Transverse colon (tissue), 4 donors: ENCODE measurements at regions not wholly inside any gene's neighbourhood (a gene's known extent, or its start where the extent isn't known, plus 50 kb on each side); places are given as distances from the start of the nearest gene placed in this dataset.
"Not testable (repeated sequence)": the region's sequence is repeated elsewhere in the genome, so short reads cannot be mapped to it uniquely, and the experiment has no call there.

ENCODE experiments used
- DNase-seq: peaks from one replicate; pipeline ENCODE4 v3.0.0-alpha.2; 2019
- H3K27ac ChIP-seq, 4 donors: fragments of 200-600 bp; sonication (generic); 2 replicates each; pipeline ENCODE4 v1.5.1; 2016 to 2018; ENCODE audit warnings: inconsistent platforms in 4 of 4
- H3K27me3 ChIP-seq: fragments of 200-600 bp; sonication (generic); 2 replicates; pipeline ENCODE4 v1.5.1; 2017; ENCODE audit warnings: inconsistent platforms
- H3K36me3 ChIP-seq, 4 donors: fragments of 200-600 bp; sonication (generic); 2 replicates each; pipeline ENCODE4 v1.5.1; 2017 to 2019; ENCODE audit warnings: inconsistent platforms in 4 of 4
- H3K4me1 ChIP-seq, 4 donors: fragments of 200-600 bp; sonication (generic); 2 replicates each; pipeline ENCODE4 v1.5.1; 2017 to 2020; ENCODE audit warnings: inconsistent platforms in 4 of 4
- H3K4me3 ChIP-seq, 4 donors: fragments of 200-600 bp; sonication (generic); 1 replicate in 1 of 4; 2 replicates in 3 of 4; pipeline versions ENCODE4 v1.5.1 to v1.6.1; 2017 to 2019; ENCODE audit warnings: inconsistent platforms in 4 of 4
- H3K9me3 ChIP-seq, 2 donors: fragments of 200-600 bp; sonication (generic); 2 replicates each; pipeline ENCODE4 v1.5.1; 2017 to 2019; ENCODE audit warnings: inconsistent platforms in 2 of 2
- EP300 ChIP-seq: sonication (generic); formaldehyde crosslinking; IDR thresholded peaks from one replicate; pipeline ENCODE4 v1.6.1; 2017; ENCODE audit warnings: antibody characterized with exemption, low read depth
- POLR2A ChIP-seq: fragments of 450-650 bp; IDR thresholded peaks from one replicate; pipeline ENCODE4 v1.6.1; 2016; ENCODE audit warnings: antibody characterized with exemption, mild to moderate bottlenecking, moderate library complexity
- POLR2AphosphoS5 ChIP-seq, 3 donors: sonication (generic); formaldehyde crosslinking; IDR thresholded peaks; one replicate each; pipeline ENCODE4 v1.6.1; 2016; ENCODE audit warnings: antibody characterized with exemption in 3 of 3
- WGBS, 2 donors: methylation state at CpG; one replicate each; pipeline ENCODE4 v1.1.5; 2018; ENCODE audit warnings: low coverage in 1 of 2; 5-methylcytosine and 5-hydroxymethylcytosine counted together
- in situ Hi-C, 4 donors: fragments of 200-750 bp; cut with MboI; loops; one replicate each; pipeline versions ENCODE4 v1.15.0 to v1.15.1; 2017; ENCODE audit warnings: low sequenced_read_pairs in 3 of 4, low pct_ligation_motif_present in 1 of 4, low pct_unique_long_range_greater_than_20kb in 1 of 4
- intact Hi-C: fragments of 100-400 bp; cut with DNase I; formaldehyde crosslinking; loops from one replicate; pipeline ENCODE4 v1.15.1; 2023; ENCODE audit warnings: low total_unique reads
- TF ChIP-seq, protein P1 (sequence below), 5 experiments: fragments of 200-600 bp in 3 of 5; fragments of 450-650 bp in 2 of 5; sonication (generic) in 3 of 5; IDR thresholded peaks; 1 replicate in 2 of 5; 2 replicates in 3 of 5; pipeline ENCODE4 v1.5.1; 2016 to 2017; ENCODE audit warnings: antibody characterized with exemption in 5 of 5, inconsistent platforms in 3 of 5, mild to moderate bottlenecking in 2 of 5, moderate library complexity in 1 of 5

DNA sequence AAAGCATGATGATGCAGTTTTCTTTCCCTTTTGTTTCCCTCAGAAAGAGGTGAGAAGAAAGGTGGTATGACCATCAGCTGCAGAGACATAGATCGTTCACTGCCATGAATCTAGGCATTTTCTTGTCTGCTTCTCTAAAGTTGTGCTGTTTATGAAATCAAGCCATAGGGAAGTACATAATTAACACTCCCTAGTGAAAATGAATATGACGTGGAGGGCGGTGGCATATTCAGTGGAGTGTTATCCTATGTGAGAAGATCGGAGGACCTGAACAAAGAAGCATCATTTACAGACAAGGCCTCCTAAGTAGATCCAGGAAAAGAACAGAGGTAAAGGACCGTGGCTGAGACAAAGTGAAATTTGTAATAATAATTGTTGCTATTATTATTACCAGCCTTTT is 509.0 kb upstream of the SLC39A10 start:
- no peak for TF ChIP-seq POLR2AphosphoS5 (IDR thresholded peaks at IDR 0.05)
- TF ChIP-seq EP300: no peak
- TF ChIP-seq, protein P1, sequence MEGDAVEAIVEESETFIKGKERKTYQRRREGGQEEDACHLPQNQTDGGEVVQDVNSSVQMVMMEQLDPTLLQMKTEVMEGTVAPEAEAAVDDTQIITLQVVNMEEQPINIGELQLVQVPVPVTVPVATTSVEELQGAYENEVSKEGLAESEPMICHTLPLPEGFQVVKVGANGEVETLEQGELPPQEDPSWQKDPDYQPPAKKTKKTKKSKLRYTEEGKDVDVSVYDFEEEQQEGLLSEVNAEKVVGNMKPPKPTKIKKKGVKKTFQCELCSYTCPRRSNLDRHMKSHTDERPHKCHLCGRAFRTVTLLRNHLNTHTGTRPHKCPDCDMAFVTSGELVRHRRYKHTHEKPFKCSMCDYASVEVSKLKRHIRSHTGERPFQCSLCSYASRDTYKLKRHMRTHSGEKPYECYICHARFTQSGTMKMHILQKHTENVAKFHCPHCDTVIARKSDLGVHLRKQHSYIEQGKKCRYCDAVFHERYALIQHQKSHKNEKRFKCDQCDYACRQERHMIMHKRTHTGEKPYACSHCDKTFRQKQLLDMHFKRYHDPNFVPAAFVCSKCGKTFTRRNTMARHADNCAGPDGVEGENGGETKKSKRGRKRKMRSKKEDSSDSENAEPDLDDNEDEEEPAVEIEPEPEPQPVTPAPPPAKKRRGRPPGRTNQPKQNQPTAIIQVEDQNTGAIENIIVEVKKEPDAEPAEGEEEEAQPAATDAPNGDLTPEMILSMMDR (IDR thresholded peaks at IDR 0.05): no peak
- intact Hi-C loops: no loop called here
- no peaks in the 10 kb centered on the region for H3K36me3 ChIP-seq
- in situ Hi-C loops: no loop called here
- WGBS, 2 donors: 83 to 86% methylated on average over 5 of the region's 5 CpGs
- no peaks in the 10 kb centered on the region for H3K27me3 ChIP-seq
- H3K27ac ChIP-seq: no peak overlapping the region
- no peak for DNase-seq
- H3K9me3 ChIP-seq: no peaks in the 10 kb centered on the region
- H3K4me1 ChIP-seq: no peaks in the 10 kb centered on the region
- no peak overlapping the region for H3K4me3 ChIP-seq

DNA sequence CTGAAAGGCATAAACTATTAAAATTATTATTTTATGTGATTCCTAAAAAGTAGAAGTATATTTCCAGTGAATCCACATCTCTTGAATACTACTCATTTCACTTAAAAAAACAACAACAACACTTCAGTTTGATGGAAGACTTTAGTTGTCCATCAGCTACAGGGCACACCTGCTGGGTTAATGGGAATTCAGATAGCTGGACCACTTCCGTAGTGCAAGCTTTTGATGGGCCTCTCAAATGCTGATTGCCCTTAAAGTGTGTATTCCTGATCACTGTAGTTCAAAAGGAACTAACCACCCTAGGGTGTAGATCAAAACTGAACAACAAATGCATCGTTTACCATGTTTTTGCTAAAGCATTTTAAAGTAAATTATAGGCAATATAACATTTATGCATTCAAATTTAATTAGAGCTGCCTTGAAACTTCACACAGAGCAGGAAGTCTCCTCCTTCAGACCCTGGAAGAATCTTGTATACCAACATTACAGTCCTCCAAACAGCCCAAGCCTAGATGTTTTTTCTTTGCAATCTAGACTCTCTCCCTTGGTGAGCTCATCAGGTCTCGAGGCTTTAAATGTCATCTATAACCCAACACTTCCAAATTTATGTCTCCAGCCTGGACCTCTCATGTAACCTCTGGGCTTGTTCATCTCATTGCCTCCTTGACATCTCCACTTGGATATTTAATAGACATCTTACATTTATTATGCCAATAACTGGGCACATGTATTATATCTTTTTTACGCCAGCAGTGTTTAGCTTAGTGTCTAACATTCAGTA is 510.1 kb upstream of the SLC39A10 start:
- Histone ChIP-seq H3K4me1 (no peaks in the 10 kb centered on the region), H3K27me3 (no peaks in the 10 kb centered on the region), H3K27ac (no peak overlapping the region), H3K36me3 (no peaks in the 10 kb centered on the region), H3K9me3 (no peaks in the 10 kb centered on the region), H3K4me3 (no peak overlapping the region)
- no peak for TF ChIP-seq POLR2AphosphoS5 (IDR thresholded peaks at IDR 0.05)
- TF ChIP-seq, protein P1 (IDR thresholded peaks at IDR 0.05): no peak
- TF ChIP-seq POLR2A: no peak
- no peak for TF ChIP-seq EP300
- in situ Hi-C loops: no loop called here
- 68 to 76% methylated on average over 4 of the region's 4 CpGs for WGBS, 2 donors
- no peak for DNase-seq
- intact Hi-C loops: no loop called here

DNA sequence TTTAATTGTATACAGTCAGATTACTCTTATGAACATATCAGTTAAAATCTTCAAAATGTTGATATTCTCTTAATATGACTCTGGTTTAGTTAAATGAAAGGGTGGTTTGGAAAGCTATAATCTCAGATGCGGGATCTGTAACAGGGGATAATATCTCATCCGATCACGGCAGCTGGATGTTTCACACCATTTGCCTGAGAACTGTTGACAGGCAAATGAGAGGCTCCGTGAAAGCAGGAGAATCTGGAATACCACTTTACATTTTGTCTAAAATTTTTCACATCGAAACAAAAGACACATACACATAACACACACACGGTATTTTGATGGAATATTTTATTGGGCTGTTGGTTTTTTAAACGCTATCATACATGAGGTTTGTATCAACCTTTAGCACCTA is 518.6 kb upstream of the SLC39A10 start:
- no peaks in the 10 kb centered on the region for H3K9me3 ChIP-seq
- H3K27me3 ChIP-seq: no peaks in the 10 kb centered on the region
- H3K4me3 ChIP-seq: no peak overlapping the region
- H3K27ac ChIP-seq: no peak overlapping the region
- 89 to 91% methylated on average over 7 of the region's 7 CpGs for WGBS, 2 donors
- H3K36me3 ChIP-seq: no peaks in the 10 kb centered on the region
- TF ChIP-seq, protein P1 (IDR thresholded peaks at IDR 0.05): no peak
- TF ChIP-seq POLR2A (no peak), POLR2AphosphoS5 (IDR thresholded peaks at IDR 0.05) (no peak), EP300 (no peak)
- intact Hi-C loops (no loop called here), in situ Hi-C loops (no loop called here)
- no peaks in the 10 kb centered on the region for H3K4me1 ChIP-seq
- DNase-seq: no peak

GRCh38 chr2:195125889-195126288 is 531.1 kb upstream of the SLC39A10 start:
- intact Hi-C loops, H3K27me3 ChIP-seq, H3K27ac ChIP-seq, H3K4me3 ChIP-seq, DNase-seq, H3K4me1 ChIP-seq, in situ Hi-C loops, H3K36me3 ChIP-seq, H3K9me3 ChIP-seq: not testable (repeated sequence)
- WGBS, 2 donors: 92% methylated on average over 3 of the region's 3 CpGs; no CpG with 5 or more reads in 1 of the 2 donors
